ENCODE measurements at regions not wholly inside any gene's neighbourhood (a gene's known extent, or its start where the extent isn't known, plus 50 kb on each side); places are given as distances from the start of the nearest gene placed in this dataset.

DNA sequence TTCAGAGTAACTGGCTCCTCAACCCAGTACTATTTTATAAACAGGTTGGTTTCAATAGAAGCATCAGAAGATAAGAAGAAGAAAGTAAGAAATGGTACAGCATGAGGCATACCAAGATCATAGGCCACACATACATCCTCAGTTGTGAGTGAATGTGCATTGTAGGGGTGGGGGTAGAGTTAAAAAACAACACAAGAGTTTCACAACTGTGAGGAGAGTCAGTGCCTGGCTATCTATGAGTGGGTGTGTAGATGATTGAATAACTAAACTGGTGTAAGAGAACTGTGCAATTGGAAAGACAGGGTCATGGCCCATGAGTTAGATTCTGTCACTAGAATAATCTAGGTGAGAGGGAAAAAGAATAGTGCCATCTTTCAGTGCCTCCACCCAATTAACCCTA lies 748.2 kb upstream of the ACVR2A start:
- no peaks in the 10 kb centered on the region for H3K9me3 ChIP-seq (ENCODE audit: low read depth, low read length)
- no peaks in the 10 kb centered on the region for H3K27me3 ChIP-seq (ENCODE audit: insufficient read depth, low read length)
- no peak overlapping the region for H3K4me3 ChIP-seq (ENCODE audit: low read length)
- no peaks in the 10 kb centered on the region for H3K4me1 ChIP-seq (ENCODE audit: insufficient read depth, low read length)

GRCh38 chr2:147095376-147095775 lies 749.5 kb upstream of the ACVR2A start:
- Histone ChIP-seq H3K27me3 (ENCODE audit: insufficient read depth, low read length) (no peaks in the 10 kb centered on the region), H3K9me3 (ENCODE audit: low read depth, low read length) (no peaks in the 10 kb centered on the region), H3K4me1 (ENCODE audit: insufficient read depth, low read length) (no peaks in the 10 kb centered on the region), H3K4me3 (ENCODE audit: low read length) (no peak overlapping the region)

GRCh38 chr2:147094077-147094476 lies 750.8 kb upstream of the ACVR2A start:
- no peak overlapping the region for H3K4me3 ChIP-seq (ENCODE audit: low read length)
- H3K27me3 ChIP-seq (ENCODE audit: insufficient read depth, low read length) = no peaks in the 10 kb centered on the region
- no peaks in the 10 kb centered on the region for H3K9me3 ChIP-seq (ENCODE audit: low read depth, low read length)
- no peaks in the 10 kb centered on the region for H3K4me1 ChIP-seq (ENCODE audit: insufficient read depth, low read length)

DNA sequence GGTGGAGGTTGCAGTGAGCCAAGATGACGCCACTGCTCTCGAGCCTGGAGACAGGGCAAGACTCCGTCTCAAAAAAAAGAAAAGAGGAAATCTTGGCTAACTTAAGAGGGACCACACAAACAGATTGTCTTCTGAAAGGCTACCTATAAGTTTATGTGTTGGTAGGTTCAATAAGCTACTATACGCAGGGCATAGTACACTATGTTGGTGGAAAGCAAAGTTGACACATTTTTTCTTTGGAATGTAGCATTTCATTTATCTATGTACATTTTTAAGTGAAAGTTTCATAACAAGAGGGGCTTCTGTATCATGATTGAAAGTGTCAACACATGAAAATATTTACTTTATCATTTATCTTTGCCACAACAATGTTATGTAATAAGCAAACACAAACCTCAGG lies 752.6 kb upstream of the ACVR2A start:
- Histone ChIP-seq H3K9me3 (ENCODE audit: low read depth, low read length) (no peaks in the 10 kb centered on the region), H3K27me3 (ENCODE audit: insufficient read depth, low read length) (no peaks in the 10 kb centered on the region), H3K4me1 (ENCODE audit: insufficient read depth, low read length) (no peaks in the 10 kb centered on the region), H3K4me3 (ENCODE audit: low read length) (no peak overlapping the region)

- Histone ChIP-seq H3K4me1 (ENCODE audit: insufficient read depth, low read length) (no peaks in the 10 kb centered on the region), H3K4me3 (ENCODE audit: low read length) (no peak overlapping the region), H3K27me3 (ENCODE audit: insufficient read depth, low read length) (no peaks in the 10 kb centered on the region), H3K9me3 (ENCODE audit: low read depth, low read length) (no peaks in the 10 kb centered on the region)
These were observed 753.4 kb upstream of the ACVR2A start for GRCh38 chr2:147091448-147091847.

DNA sequence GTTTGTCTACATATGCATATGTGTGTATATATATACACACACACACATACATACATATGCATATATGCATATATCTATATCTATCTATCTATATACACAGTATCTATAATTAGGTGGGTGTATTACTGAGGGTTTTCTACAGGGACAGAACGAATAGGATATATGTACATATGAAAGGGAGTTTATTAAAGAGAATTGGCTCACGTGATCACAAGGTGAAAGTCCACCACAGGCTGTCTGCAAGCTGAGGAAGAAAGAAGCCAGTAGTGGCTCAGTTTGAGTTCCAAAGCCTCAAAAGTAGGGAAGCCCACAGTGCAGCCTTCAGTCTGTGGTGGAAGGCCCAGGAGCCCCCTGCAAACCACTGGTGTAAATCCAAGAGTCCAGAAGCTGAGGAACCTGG lies 756.0 kb upstream of the ACVR2A start:
- no peak overlapping the region for H3K4me3 ChIP-seq (ENCODE audit: low read length)
- H3K9me3 ChIP-seq (ENCODE audit: low read depth, low read length) = no peaks in the 10 kb centered on the region
- no peaks in the 10 kb centered on the region for H3K27me3 ChIP-seq (ENCODE audit: insufficient read depth, low read length)
- H3K4me1 ChIP-seq (ENCODE audit: insufficient read depth, low read length) = no peaks in the 10 kb centered on the region

- no peaks in the 10 kb centered on the region for H3K27me3 ChIP-seq (ENCODE audit: insufficient read depth, low read length)
These were observed 758.1 kb upstream of the ACVR2A start for GRCh38 chr2:147086715-147087114.

DNA sequence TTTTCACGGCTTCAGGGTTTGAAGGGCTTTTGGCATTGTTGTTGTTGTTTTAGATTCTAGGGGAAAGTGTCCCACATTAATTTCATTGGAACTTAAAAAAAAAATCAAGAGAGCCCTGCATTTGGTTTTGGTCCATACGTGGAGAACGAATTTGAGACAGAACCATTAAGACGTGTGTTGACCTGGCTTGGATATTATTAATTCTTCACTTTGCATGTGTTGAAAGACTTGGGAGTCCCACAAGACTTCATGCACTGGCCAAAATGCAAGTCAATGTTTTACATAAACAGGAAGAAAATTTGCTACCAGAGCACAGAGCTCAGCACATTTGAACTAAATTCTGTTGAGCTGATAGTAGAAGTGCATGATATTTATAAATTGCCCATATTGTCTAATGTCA lies 761.2 kb upstream of the ACVR2A start:
- no peaks in the 10 kb centered on the region for H3K4me1 ChIP-seq (ENCODE audit: insufficient read depth, low read length)
- H3K27me3 ChIP-seq (ENCODE audit: insufficient read depth, low read length) = no peaks in the 10 kb centered on the region
- no peak overlapping the region for H3K4me3 ChIP-seq (ENCODE audit: low read length)
- H3K9me3 ChIP-seq (ENCODE audit: low read depth, low read length) = no peaks in the 10 kb centered on the region

More at GRCh38 chr2:147086715-147087114, 758.1 kb upstream of the ACVR2A start:
- no peaks in the 10 kb centered on the region for H3K9me3 ChIP-seq (ENCODE audit: low read depth, low read length)
- no peaks in the 10 kb centered on the region for H3K4me1 ChIP-seq (ENCODE audit: insufficient read depth, low read length)
- H3K4me3 ChIP-seq (ENCODE audit: low read length) = no peak overlapping the region

- Histone ChIP-seq H3K4me3 (ENCODE audit: low read length) (no peak overlapping the region), H3K27me3 (ENCODE audit: insufficient read depth, low read length) (no peaks in the 10 kb centered on the region)
These were observed 761.8 kb upstream of the ACVR2A start for GRCh38 chr2:147082850-147083522.

GRCh38 chr2:147081831-147082230 lies 763.0 kb upstream of the ACVR2A start:
- no peak overlapping the region for H3K4me3 ChIP-seq (ENCODE audit: low read length)
- no peaks in the 10 kb centered on the region for H3K27me3 ChIP-seq (ENCODE audit: insufficient read depth, low read length)
- no peaks in the 10 kb centered on the region for H3K9me3 ChIP-seq (ENCODE audit: low read depth, low read length)
- H3K4me1 ChIP-seq (ENCODE audit: insufficient read depth, low read length) = no peaks in the 10 kb centered on the region

More at GRCh38 chr2:147082850-147083522, 761.8 kb upstream of the ACVR2A start:
- Histone ChIP-seq H3K4me1 (ENCODE audit: insufficient read depth, low read length) (no peaks in the 10 kb centered on the region), H3K9me3 (ENCODE audit: low read depth, low read length) (no peaks in the 10 kb centered on the region)

- Histone ChIP-seq H3K4me3 (ENCODE audit: low read length) (no peak overlapping the region), H3K9me3 (ENCODE audit: low read depth, low read length) (no peaks in the 10 kb centered on the region), H3K27me3 (ENCODE audit: insufficient read depth, low read length) (no peaks in the 10 kb centered on the region), H3K4me1 (ENCODE audit: insufficient read depth, low read length) (no peaks in the 10 kb centered on the region)
These were observed 768.2 kb upstream of the ACVR2A start for GRCh38 chr2:147076634-147077033.

DNA sequence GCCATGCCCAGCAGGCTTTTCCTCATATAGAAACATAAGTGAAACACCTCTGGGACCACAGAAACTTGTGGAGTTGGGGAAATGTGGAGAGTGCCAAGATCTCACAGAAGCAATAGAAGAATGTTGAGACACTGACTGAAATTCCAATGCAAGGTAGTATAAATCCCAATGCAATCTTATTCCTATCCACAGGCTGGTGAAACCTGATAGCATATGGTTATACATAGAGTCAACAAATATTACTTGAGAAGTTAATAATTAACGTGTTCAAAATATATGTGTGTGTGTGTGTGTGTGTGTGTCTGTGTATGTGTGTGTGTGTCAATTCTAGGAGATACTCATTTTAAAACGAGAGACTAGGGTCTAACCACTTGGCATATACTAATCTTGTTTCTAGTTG lies 776.8 kb upstream of the ACVR2A start:
- no peaks in the 10 kb centered on the region for H3K9me3 ChIP-seq (ENCODE audit: low read depth, low read length)
- no peak overlapping the region for H3K4me3 ChIP-seq (ENCODE audit: low read length)
- no peaks in the 10 kb centered on the region for H3K27me3 ChIP-seq (ENCODE audit: insufficient read depth, low read length)
- H3K4me1 ChIP-seq (ENCODE audit: insufficient read depth, low read length) = no peaks in the 10 kb centered on the region

DNA sequence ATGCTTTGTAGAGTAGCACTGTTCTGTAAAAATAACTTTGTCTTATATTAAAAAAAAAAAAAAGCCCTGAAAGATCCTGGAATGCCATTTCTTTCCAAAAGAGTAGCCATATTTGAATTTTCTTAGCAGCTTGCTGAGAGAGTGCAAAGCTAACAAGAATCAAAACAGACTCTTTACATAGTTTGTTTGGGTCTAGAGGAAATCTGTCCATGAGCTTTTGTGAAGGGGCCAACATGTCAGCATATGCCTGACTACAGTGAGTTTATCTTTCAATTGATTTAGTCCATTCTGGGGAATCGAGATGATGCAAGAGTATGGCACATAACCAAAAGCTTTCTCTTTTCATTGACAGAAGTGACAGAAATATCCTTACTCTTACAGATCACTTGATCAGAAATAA lies 777.7 kb upstream of the ACVR2A start:
- H3K4me1 ChIP-seq (ENCODE audit: insufficient read depth, low read length) = no peaks in the 10 kb centered on the region
- H3K9me3 ChIP-seq (ENCODE audit: low read depth, low read length) = no peaks in the 10 kb centered on the region
- no peaks in the 10 kb centered on the region for H3K27me3 ChIP-seq (ENCODE audit: insufficient read depth, low read length)
- no peak overlapping the region for H3K4me3 ChIP-seq (ENCODE audit: low read length)

GRCh38 chr2:147062073-147062472 lies 782.8 kb upstream of the ACVR2A start:
- Histone ChIP-seq H3K4me3 (ENCODE audit: low read length) (no peak overlapping the region), H3K9me3 (ENCODE audit: low read depth, low read length) (no peaks in the 10 kb centered on the region), H3K4me1 (ENCODE audit: insufficient read depth, low read length) (no peaks in the 10 kb centered on the region), H3K27me3 (ENCODE audit: insufficient read depth, low read length) (no peaks in the 10 kb centered on the region)

DNA sequence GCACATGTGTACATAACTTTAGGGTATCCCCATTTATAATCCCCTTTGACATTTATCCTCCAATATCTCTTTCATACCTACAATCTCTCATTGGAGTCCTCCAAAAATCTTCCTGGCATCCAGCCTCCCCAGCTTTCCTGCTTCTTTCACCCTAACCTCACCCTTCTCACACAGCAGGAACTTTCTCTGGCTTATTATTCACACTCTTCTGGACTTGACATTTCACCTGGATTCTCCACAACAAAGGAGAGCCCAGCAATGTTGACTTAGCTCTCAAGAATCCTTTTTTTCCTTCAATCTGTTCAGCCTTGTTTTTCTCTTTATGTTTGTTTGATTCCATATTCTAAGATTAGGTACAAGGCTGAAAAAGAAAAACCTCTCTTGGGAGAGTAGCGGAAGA lies 783.6 kb upstream of the ACVR2A start:
- H3K4me3 ChIP-seq (ENCODE audit: low read length) = no peak overlapping the region
- H3K9me3 ChIP-seq (ENCODE audit: low read depth, low read length) = no peaks in the 10 kb centered on the region
- no peaks in the 10 kb centered on the region for H3K27me3 ChIP-seq (ENCODE audit: insufficient read depth, low read length)
- H3K4me1 ChIP-seq (ENCODE audit: insufficient read depth, low read length) = no peaks in the 10 kb centered on the region

DNA sequence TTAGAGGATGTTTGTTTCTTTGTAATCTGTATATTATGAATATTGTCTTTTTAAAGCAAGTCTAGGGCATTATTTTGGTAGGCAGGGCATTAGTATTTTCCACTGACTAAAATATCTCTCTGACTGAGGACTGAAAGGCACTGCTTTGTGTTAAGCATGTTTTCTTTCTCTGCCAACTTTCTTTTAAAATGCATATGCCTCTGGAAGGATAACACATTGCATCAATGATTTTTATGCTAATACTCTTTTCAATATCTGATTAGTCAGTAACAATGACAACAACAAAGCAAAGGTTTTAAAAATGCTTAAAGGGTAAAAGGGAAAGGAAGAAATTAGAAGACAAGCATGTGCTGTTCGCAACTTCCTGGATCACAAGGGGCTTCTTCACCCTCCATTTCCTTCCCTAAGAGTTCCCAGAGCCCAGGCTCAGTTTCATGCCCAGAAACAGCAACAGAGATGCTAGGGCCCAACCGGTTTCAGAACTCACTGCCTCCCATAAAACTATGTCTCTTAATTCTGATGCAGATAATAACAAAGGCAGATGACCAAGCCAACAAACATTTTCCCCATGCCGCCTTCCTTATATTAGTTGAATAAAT lies 786.8 kb upstream of the ACVR2A start:
- H3K4me3 ChIP-seq (ENCODE audit: low read length) = no peak overlapping the region
- H3K27me3 ChIP-seq (ENCODE audit: insufficient read depth, low read length) = no peaks in the 10 kb centered on the region
- no peaks in the 10 kb centered on the region for H3K4me1 ChIP-seq (ENCODE audit: insufficient read depth, low read length)
- H3K9me3 ChIP-seq (ENCODE audit: low read depth, low read length) = no peaks in the 10 kb centered on the region

Data from mononuclear cell (primary cell).